HG03342 (cell line): ENCODE measurements at regions not wholly inside any gene's neighbourhood (a gene's known extent, or its start where the extent isn't known, plus 50 kb on each side); places are given as distances from the start of the nearest gene placed in this dataset.

Source experiments
- ATAC-seq: cut with Tn5 transposase; IDR thresholded peaks from one replicate; pipeline ENCODE4 v1.9.1; 2021; ENCODE audit warnings: mild to moderate bottlenecking, moderate library complexity; ENCODE audit not compliant: unreplicated experiment

GRCh38 chr12:24724814-24725213, 224.1 kb downstream of the BCAT1 start:
- no peak for ATAC-seq

- ATAC-seq: no peak
Observed at GRCh38 chr12:24723759-24724158, 225.1 kb downstream of the BCAT1 start.

GRCh38 chr12:24721191-24721590, 227.7 kb downstream of the BCAT1 start:
- ATAC-seq: no peak

- peak; percentile 92 for ATAC-seq
Observed at GRCh38 chr12:24719293-24719721, 229.6 kb downstream of the BCAT1 start.

GRCh38 chr12:24718617-24719016, 230.3 kb downstream of the BCAT1 start:
- ATAC-seq: no peak

- ATAC-seq: no peak
Observed at GRCh38 chr12:24714237-24714636, 234.7 kb downstream of the BCAT1 start.

GRCh38 chr12:24711056-24712008, 237.6 kb downstream of the BCAT1 start:
- no peak for ATAC-seq

GRCh38 chr12:24709216-24709615, 239.7 kb downstream of the BCAT1 start:
- no peak for ATAC-seq

GRCh38 chr12:24708718-24709117, 240.2 kb downstream of the BCAT1 start:
- no peak for ATAC-seq

- ATAC-seq: no peak
Observed at GRCh38 chr12:24708043-24708442, 240.9 kb downstream of the BCAT1 start.

- ATAC-seq: no peak
Observed at GRCh38 chr12:24707334-24707733, 241.6 kb downstream of the BCAT1 start.

- ATAC-seq: peak; percentile 99
Observed at GRCh38 chr12:24705741-24706358, 243.1 kb downstream of the BCAT1 start.

- ATAC-seq: no peak
Observed at GRCh38 chr12:24705216-24705615, 243.7 kb downstream of the BCAT1 start.

GRCh38 chr12:24701343-24701742, 247.6 kb downstream of the BCAT1 start:
- no peak for ATAC-seq

GRCh38 chr12:24698972-24699371, 249.9 kb downstream of the BCAT1 start:
- no peak for ATAC-seq

- no peak for ATAC-seq
Observed at GRCh38 chr12:24697769-24698168, 251.1 kb downstream of the BCAT1 start.

- ATAC-seq: no peak
Observed at GRCh38 chr12:24697295-24697694, 251.6 kb downstream of the BCAT1 start.

- ATAC-seq: no peak
Observed at GRCh38 chr12:24696800-24697199, 252.1 kb downstream of the BCAT1 start.

GRCh38 chr12:24695657-24696329, 253.1 kb downstream of the BCAT1 start:
- no peak for ATAC-seq

- ATAC-seq: no peak
Observed at GRCh38 chr12:24695103-24695502, 253.8 kb downstream of the BCAT1 start.

- no peak for ATAC-seq
Observed at GRCh38 chr12:24688601-24689000, 260.3 kb downstream of the BCAT1 start.

- no peak for ATAC-seq
Observed at GRCh38 chr12:24681570-24681969, 267.3 kb downstream of the BCAT1 start.
